Esophagus squamous epithelium (tissue), 5 donors: ENCODE measurements at regions not wholly inside any gene's neighbourhood (a gene's known extent, or its start where the extent isn't known, plus 50 kb on each side); places are given as distances from the start of the nearest gene placed in this dataset.

Experiments used
- DNase-seq: peaks from one replicate; lab custom pipeline; 2025; lab: John Stamatoyannopoulos, UW
- H3K27ac ChIP-seq, 4 donors: fragments of 200-600 bp; sonication (generic); one replicate each; pipeline ENCODE4 v1.5.1; 2016 to 2019; ENCODE audit warnings: mild to moderate bottlenecking in 1 of 4
- H3K27me3 ChIP-seq, 4 donors: fragments of 200-600 bp; sonication (generic); 1 replicate in 3 of 4; 2 replicates in 1 of 4; pipeline versions ENCODE4 v1.5.1 to v1.6.0; 2017 to 2021; ENCODE audit warnings: antibody characterized with exemption in 1 of 4
- H3K36me3 ChIP-seq, 3 donors: fragments of 200-600 bp; sonication (generic); one replicate each; pipeline ENCODE4 v1.5.1; 2016 to 2019
- H3K4me1 ChIP-seq, 3 donors: fragments of 200-600 bp; sonication (generic); one replicate each; pipeline ENCODE4 v1.5.1; 2017 to 2019
- H3K4me3 ChIP-seq, 4 donors: fragments of 200-600 bp; sonication (generic); 1 replicate in 3 of 4; 2 replicates in 1 of 4; pipeline ENCODE4 v1.5.1; 2016 to 2019; ENCODE audit warnings: mild to moderate bottlenecking in 2 of 4, moderate library complexity in 1 of 4
- H3K9me3 ChIP-seq, 3 donors: fragments of 200-600 bp; sonication (generic); one replicate each; pipeline ENCODE4 v1.5.1; 2016 to 2019
- CTCF ChIP-seq, 6 experiments: fragments of 450-650 bp in 4 of 6; fragments of 200-600 bp in 2 of 6; sonication (generic) in 2 of 6; IDR thresholded peaks; one replicate each; pipeline ENCODE4 v1.5.1; 2016 to 2019; ENCODE audit warnings: antibody characterized with exemption in 6 of 6, mild to moderate bottlenecking in 4 of 6, moderate library complexity in 4 of 6
- POLR2A ChIP-seq, 4 donors: fragments of 450-650 bp; IDR thresholded peaks; one replicate each; pipeline ENCODE4 v1.6.1; 2017; ENCODE audit warnings: antibody characterized with exemption in 4 of 4, mild to moderate bottlenecking in 4 of 4, moderate library complexity in 3 of 4
- WGBS, 2 donors: methylation state at CpG; one replicate each; pipeline ENCODE4 v1.1.5; 2018; 5-methylcytosine and 5-hydroxymethylcytosine counted together
- intact Hi-C: fragments of 100-400 bp; cut with DNase I; formaldehyde crosslinking; loops from one replicate; pipeline ENCODE4 v1.15.0; 2022
- donor health status: DM: yes; HTN: yes; CAD: no.

- intact Hi-C loops, result no loop called here
- no peak for DNase-seq
- Histone ChIP-seq H3K9me3 (peaks cover 0 to 4% (median 0%) of the 10 kb centered on the region in 3 donors), H3K4me1 (peaks cover 0 to 31% (median 3%) of the 10 kb centered on the region in 3 donors), H3K27ac (no peak overlapping the region), H3K36me3 (no peaks in the 10 kb centered on the region), H3K4me3 (no peak overlapping the region), H3K27me3 (no peaks in the 10 kb centered on the region)
- TF ChIP-seq CTCF (IDR thresholded peaks at IDR 0.05) (no peak), POLR2A (IDR thresholded peaks at IDR 0.05) (no peak)
- WGBS, 2 donors, result 50 to 65% methylated on average over 1 of the region's 1 CpG
Measured at GRCh38 chr3:18064586-18064985, 322.2 kb upstream of the TBC1D5 start.

- peaks cover 0 to 33% (median 3%) of the 10 kb centered on the region in 3 donors for H3K4me1 ChIP-seq
- no peak for TF ChIP-seq POLR2A (IDR thresholded peaks at IDR 0.05)
- TF ChIP-seq CTCF (IDR thresholded peaks at IDR 0.05), result no peak
- intact Hi-C loops, result no loop called here
- DNase-seq, result no peak
- H3K9me3 ChIP-seq, result peaks cover 0 to 4% (median 0%) of the 10 kb centered on the region in 3 donors
- no peaks in the 10 kb centered on the region for H3K36me3 ChIP-seq
- 49 to 63% methylated on average over 2 to 3 of the region's 3 CpGs for WGBS, 2 donors
- H3K4me3 ChIP-seq, result no peak overlapping the region
- no peak overlapping the region for H3K27ac ChIP-seq
- H3K27me3 ChIP-seq, result no peaks in the 10 kb centered on the region
Measured at GRCh38 chr3:18062657-18063025, 320.2 kb upstream of the TBC1D5 start.

GRCh38 chr3:18061737-18062656, 319.6 kb upstream of the TBC1D5 start:
- Histone ChIP-seq H3K36me3 (no peaks in the 10 kb centered on the region), H3K27me3 (no peaks in the 10 kb centered on the region), H3K9me3 (peaks cover 0 to 4% (median 0%) of the 10 kb centered on the region in 3 donors), H3K4me1 (peaks cover 0 to 29% (median 3%) of the 10 kb centered on the region in 3 donors), H3K4me3 (no peak overlapping the region), H3K27ac (no peak overlapping the region)
- TF ChIP-seq POLR2A (IDR thresholded peaks at IDR 0.05) (no peak), CTCF (IDR thresholded peaks at IDR 0.05) (no peak)
- intact Hi-C loops, result no loop called here
- DNase-seq, result no peak
- WGBS, 2 donors, result 82% methylated on average over 1 of the region's 1 CpG; no CpG with 5 or more reads in 1 of the 2 donors

GRCh38 chr3:18058666-18059065, 316.2 kb upstream of the TBC1D5 start:
- H3K36me3 ChIP-seq, result no peaks in the 10 kb centered on the region
- no peaks in the 10 kb centered on the region for H3K9me3 ChIP-seq
- H3K4me1 ChIP-seq, result peaks cover 0 to 14% (median 0%) of the 10 kb centered on the region in 3 donors
- 34 to 57% methylated on average over 2 of the region's 2 CpGs for WGBS, 2 donors
- no peaks in the 10 kb centered on the region for H3K27me3 ChIP-seq
- intact Hi-C loops, result no loop called here
- DNase-seq, result no peak
- H3K27ac ChIP-seq, result no peak overlapping the region
- no peak overlapping the region for H3K4me3 ChIP-seq
- TF ChIP-seq CTCF (IDR thresholded peaks at IDR 0.05) (no peak), POLR2A (IDR thresholded peaks at IDR 0.05) (no peak)

- peaks cover 0 to 14% (median 0%) of the 10 kb centered on the region in 3 donors for H3K4me1 ChIP-seq
- 75 to 79% methylated on average over 2 of the region's 2 CpGs for WGBS, 2 donors
- H3K27ac ChIP-seq, result no peak overlapping the region
- H3K4me3 ChIP-seq, result no peak overlapping the region
- H3K9me3 ChIP-seq, result no peaks in the 10 kb centered on the region
- TF ChIP-seq CTCF (IDR thresholded peaks at IDR 0.05) (no peak), POLR2A (IDR thresholded peaks at IDR 0.05) (no peak)
- intact Hi-C loops, result no loop called here
- no peaks in the 10 kb centered on the region for H3K36me3 ChIP-seq
- H3K27me3 ChIP-seq, result no peaks in the 10 kb centered on the region
- no peak for DNase-seq
Measured at GRCh38 chr3:18057471-18058091, 315.1 kb upstream of the TBC1D5 start.
